PC-3 (cell line): ENCODE measurements at regions not wholly inside any gene's neighbourhood (a gene's known extent, or its start where the extent isn't known, plus 50 kb on each side); places are given as distances from the start of the nearest gene placed in this dataset.

ENCODE experiments used
- EZH2 ChIP-seq: fragments of 300-600 bp; sonication (generic); IDR thresholded peaks from one replicate; pipeline ENCODE4 v1.6.1; 2017; ENCODE audit warnings: antibody characterized with exemption, mild to moderate bottlenecking, low read length; ENCODE audit not compliant: unreplicated experiment
- EZH2phosphoT487 ChIP-seq: fragments of 300-600 bp; sonication (generic); IDR thresholded peaks from 2 replicates; pipeline ENCODE4 v1.6.1; 2018; ENCODE audit warnings: mild to moderate bottlenecking, antibody characterized with exemption, low read length, borderline replicate concordance
- TF ChIP-seq, protein P1 (sequence below): fragments of 300-600 bp; sonication (generic); conservative IDR thresholded peaks from 2 replicates; pipeline ENCODE4 v1.5.1; 2017; ENCODE audit warnings: antibody characterized with exemption, low read depth, mild to moderate bottlenecking, low read length

DNA sequence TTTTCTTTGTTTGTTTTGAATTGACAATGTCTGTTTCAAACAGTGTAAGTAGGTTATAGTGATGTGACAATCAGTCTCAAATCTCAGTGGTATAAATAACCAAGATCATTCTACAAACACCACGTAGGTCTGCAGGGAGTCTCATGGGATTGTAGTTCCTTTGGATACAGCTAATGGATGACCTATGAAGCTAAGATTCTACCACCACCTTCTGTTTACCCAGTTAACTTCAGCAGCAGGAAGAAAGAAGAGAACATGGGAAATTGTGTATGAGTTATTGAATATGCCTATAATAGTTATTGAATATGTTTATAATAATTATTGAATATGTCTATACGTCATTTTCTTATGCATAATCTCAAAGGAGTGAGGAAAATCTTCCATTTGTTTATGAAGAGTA, 63.9 kb upstream of the SLITRK5 start:
- TF ChIP-seq, protein P1, sequence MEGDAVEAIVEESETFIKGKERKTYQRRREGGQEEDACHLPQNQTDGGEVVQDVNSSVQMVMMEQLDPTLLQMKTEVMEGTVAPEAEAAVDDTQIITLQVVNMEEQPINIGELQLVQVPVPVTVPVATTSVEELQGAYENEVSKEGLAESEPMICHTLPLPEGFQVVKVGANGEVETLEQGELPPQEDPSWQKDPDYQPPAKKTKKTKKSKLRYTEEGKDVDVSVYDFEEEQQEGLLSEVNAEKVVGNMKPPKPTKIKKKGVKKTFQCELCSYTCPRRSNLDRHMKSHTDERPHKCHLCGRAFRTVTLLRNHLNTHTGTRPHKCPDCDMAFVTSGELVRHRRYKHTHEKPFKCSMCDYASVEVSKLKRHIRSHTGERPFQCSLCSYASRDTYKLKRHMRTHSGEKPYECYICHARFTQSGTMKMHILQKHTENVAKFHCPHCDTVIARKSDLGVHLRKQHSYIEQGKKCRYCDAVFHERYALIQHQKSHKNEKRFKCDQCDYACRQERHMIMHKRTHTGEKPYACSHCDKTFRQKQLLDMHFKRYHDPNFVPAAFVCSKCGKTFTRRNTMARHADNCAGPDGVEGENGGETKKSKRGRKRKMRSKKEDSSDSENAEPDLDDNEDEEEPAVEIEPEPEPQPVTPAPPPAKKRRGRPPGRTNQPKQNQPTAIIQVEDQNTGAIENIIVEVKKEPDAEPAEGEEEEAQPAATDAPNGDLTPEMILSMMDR = no peak
- no peak for TF ChIP-seq EZH2
- TF ChIP-seq EZH2phosphoT487 = no peak
